ENCODE measurements at regions not wholly inside any gene's neighbourhood (a gene's known extent, or its start where the extent isn't known, plus 50 kb on each side); places are given as distances from the start of the nearest gene placed in this dataset.

DNA sequence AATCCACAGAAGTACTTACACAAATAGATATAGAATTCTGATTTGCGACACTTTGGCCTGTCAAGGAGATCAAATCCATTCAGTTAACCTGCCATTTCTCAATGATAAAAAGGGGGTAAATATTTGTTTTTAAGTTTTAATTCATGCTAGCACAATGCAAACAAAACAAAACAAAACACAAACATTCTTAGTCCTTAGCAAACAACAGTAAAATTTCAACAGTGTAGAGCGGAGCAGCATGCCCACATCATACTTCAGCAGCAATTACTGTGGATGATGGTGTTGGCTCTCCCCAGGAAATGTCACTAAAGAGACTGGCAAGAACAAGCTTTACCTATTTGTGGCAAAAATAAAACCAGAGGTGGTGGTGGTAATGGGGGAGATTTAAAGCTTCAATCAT is 625.2 kb upstream of the PCDH20 start:
- no peaks in the 10 kb centered on the region for H3K36me3 Mint-ChIP-seq (ENCODE audit: low read depth, unreplicated experiment)
- H3K4me3 ChIP-seq (ENCODE audit: insufficient read depth, low read depth, low read length) = no peak overlapping the region
- no peak overlapping the region for H3K9ac ChIP-seq (ENCODE audit: low read length)
- no peaks in the 10 kb centered on the region for H3K27me3 ChIP-seq (ENCODE audit: insufficient read depth, low read length)
- no peaks in the 10 kb centered on the region for H4K20me1 ChIP-seq (ENCODE audit: insufficient read depth, low read length)
- H3K36me3 ChIP-seq (ENCODE audit: insufficient read depth, low read length) = no peaks in the 10 kb centered on the region
- no peaks in the 10 kb centered on the region for H3K27me3 Mint-ChIP-seq (ENCODE audit: low read depth, unreplicated experiment)
- H2AFZ ChIP-seq (ENCODE audit: low read depth, low read length) = no peak overlapping the region
- H3K9me3 Mint-ChIP-seq (ENCODE audit: unreplicated experiment) = no peaks in the 10 kb centered on the region
- no peak overlapping the region for H3K27ac Mint-ChIP-seq (ENCODE audit: unreplicated experiment)
- no peak overlapping the region for H3K4me2 ChIP-seq (ENCODE audit: low read length)
- no peak for TF ChIP-seq EZH2 (IDR thresholded peaks at IDR 0.05; ENCODE audit: insufficient read depth, low read length)
- TF ChIP-seq, protein P1, sequence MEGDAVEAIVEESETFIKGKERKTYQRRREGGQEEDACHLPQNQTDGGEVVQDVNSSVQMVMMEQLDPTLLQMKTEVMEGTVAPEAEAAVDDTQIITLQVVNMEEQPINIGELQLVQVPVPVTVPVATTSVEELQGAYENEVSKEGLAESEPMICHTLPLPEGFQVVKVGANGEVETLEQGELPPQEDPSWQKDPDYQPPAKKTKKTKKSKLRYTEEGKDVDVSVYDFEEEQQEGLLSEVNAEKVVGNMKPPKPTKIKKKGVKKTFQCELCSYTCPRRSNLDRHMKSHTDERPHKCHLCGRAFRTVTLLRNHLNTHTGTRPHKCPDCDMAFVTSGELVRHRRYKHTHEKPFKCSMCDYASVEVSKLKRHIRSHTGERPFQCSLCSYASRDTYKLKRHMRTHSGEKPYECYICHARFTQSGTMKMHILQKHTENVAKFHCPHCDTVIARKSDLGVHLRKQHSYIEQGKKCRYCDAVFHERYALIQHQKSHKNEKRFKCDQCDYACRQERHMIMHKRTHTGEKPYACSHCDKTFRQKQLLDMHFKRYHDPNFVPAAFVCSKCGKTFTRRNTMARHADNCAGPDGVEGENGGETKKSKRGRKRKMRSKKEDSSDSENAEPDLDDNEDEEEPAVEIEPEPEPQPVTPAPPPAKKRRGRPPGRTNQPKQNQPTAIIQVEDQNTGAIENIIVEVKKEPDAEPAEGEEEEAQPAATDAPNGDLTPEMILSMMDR (IDR thresholded peaks at IDR 0.05; ENCODE audit: insufficient read depth, low read depth, low read length) = no peak
- no peak for FAIRE-seq
- no peak overlapping the region for H3K27ac ChIP-seq (ENCODE audit: low read depth, low read length)
- H3K79me2 ChIP-seq (ENCODE audit: insufficient read depth, low read length) = no peaks in the 10 kb centered on the region
- no peak for DNase-seq (ENCODE audit: low read depth)
- no peak overlapping the region for H3K4me3 Mint-ChIP-seq (ENCODE audit: unreplicated experiment)
- peaks cover 2% of the 10 kb centered on the region for H3K4me1 Mint-ChIP-seq (ENCODE audit: low read depth, unreplicated experiment)
- no peaks in the 10 kb centered on the region for H3K9me3 ChIP-seq (ENCODE audit: insufficient read depth, low read depth, low read length)
- H3K4me1 ChIP-seq (ENCODE audit: insufficient read depth, low read length) = no peaks in the 10 kb centered on the region

DNA sequence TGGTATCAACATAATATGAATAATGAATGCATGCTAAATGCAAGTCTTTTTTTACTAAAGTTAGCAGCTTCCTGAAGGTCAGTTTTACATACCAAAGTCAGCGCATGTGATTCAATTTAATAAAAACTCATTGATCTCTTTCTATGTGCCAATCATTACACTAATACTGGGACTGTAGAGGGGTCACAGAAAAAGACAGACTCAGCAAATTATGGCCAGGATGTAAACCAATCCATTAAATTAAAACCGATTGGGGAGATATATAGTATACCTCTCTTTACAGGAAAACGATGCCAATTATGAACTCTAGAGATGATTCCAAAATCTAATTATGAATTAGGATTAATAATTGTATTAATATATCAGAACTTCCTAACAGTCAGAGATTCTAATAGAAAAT is 624.4 kb upstream of the PCDH20 start:
- H3K27ac ChIP-seq (ENCODE audit: low read depth, low read length) = no peak overlapping the region
- Mint-ChIP-seq H3K4me1 (ENCODE audit: low read depth, unreplicated experiment) (peaks cover 2% of the 10 kb centered on the region), H3K36me3 (ENCODE audit: low read depth, unreplicated experiment) (no peaks in the 10 kb centered on the region), H3K27me3 (ENCODE audit: low read depth, unreplicated experiment) (no peaks in the 10 kb centered on the region), H3K9me3 (ENCODE audit: unreplicated experiment) (no peaks in the 10 kb centered on the region), H3K27ac (ENCODE audit: unreplicated experiment) (no peak overlapping the region), H3K4me3 (ENCODE audit: unreplicated experiment) (no peak overlapping the region)
- H3K79me2 ChIP-seq (ENCODE audit: insufficient read depth, low read length) = no peaks in the 10 kb centered on the region
- H3K4me2 ChIP-seq (ENCODE audit: low read length) = no peak overlapping the region
- no peaks in the 10 kb centered on the region for H3K4me1 ChIP-seq (ENCODE audit: insufficient read depth, low read length)
- no peaks in the 10 kb centered on the region for H4K20me1 ChIP-seq (ENCODE audit: insufficient read depth, low read length)
- no peak overlapping the region for H3K9ac ChIP-seq (ENCODE audit: low read length)
- no peak overlapping the region for H3K4me3 ChIP-seq (ENCODE audit: insufficient read depth, low read depth, low read length)
- H3K27me3 ChIP-seq (ENCODE audit: insufficient read depth, low read length) = no peaks in the 10 kb centered on the region
- no peaks in the 10 kb centered on the region for H3K36me3 ChIP-seq (ENCODE audit: insufficient read depth, low read length)
- H3K9me3 ChIP-seq (ENCODE audit: insufficient read depth, low read depth, low read length) = no peaks in the 10 kb centered on the region
- H2AFZ ChIP-seq (ENCODE audit: low read depth, low read length) = no peak overlapping the region
- no peak for DNase-seq (ENCODE audit: low read depth)
- FAIRE-seq = no peak
- TF ChIP-seq, protein P1 (IDR thresholded peaks at IDR 0.05; ENCODE audit: insufficient read depth, low read depth, low read length) = no peak
- no peak for TF ChIP-seq EZH2 (IDR thresholded peaks at IDR 0.05; ENCODE audit: insufficient read depth, low read length)

GRCh38 chr13:62038214-62038613 is 622.6 kb upstream of the PCDH20 start:
- H3K9me3 Mint-ChIP-seq (ENCODE audit: unreplicated experiment) = no peaks in the 10 kb centered on the region
- Histone ChIP-seq H3K27me3 (ENCODE audit: insufficient read depth, low read length) (no peaks in the 10 kb centered on the region), H3K9me3 (ENCODE audit: insufficient read depth, low read depth, low read length) (no peaks in the 10 kb centered on the region), H3K36me3 (ENCODE audit: insufficient read depth, low read length) (no peaks in the 10 kb centered on the region), H2AFZ (ENCODE audit: low read depth, low read length) (no peak overlapping the region), H3K4me3 (ENCODE audit: insufficient read depth, low read depth, low read length) (no peak overlapping the region), H3K4me1 (ENCODE audit: insufficient read depth, low read length) (no peaks in the 10 kb centered on the region), H3K9ac (ENCODE audit: low read length) (no peak overlapping the region), H4K20me1 (ENCODE audit: insufficient read depth, low read length) (no peaks in the 10 kb centered on the region), H3K79me2 (ENCODE audit: insufficient read depth, low read length) (no peaks in the 10 kb centered on the region), H3K4me2 (ENCODE audit: low read length) (no peak overlapping the region), H3K27ac (ENCODE audit: low read depth, low read length) (no peak overlapping the region)
- H3K36me3 Mint-ChIP-seq (ENCODE audit: low read depth, unreplicated experiment) = no peaks in the 10 kb centered on the region
- H3K27ac Mint-ChIP-seq (ENCODE audit: unreplicated experiment) = no peak overlapping the region
- DNase-seq (ENCODE audit: low read depth) = no peak
- FAIRE-seq = no peak
- H3K27me3 Mint-ChIP-seq (ENCODE audit: low read depth, unreplicated experiment) = no peaks in the 10 kb centered on the region
- no peak overlapping the region for H3K4me3 Mint-ChIP-seq (ENCODE audit: unreplicated experiment)
- TF ChIP-seq, protein P1 (IDR thresholded peaks at IDR 0.05; ENCODE audit: insufficient read depth, low read depth, low read length) = no peak
- TF ChIP-seq EZH2 (IDR thresholded peaks at IDR 0.05; ENCODE audit: insufficient read depth, low read length) = no peak
- H3K4me1 Mint-ChIP-seq (ENCODE audit: low read depth, unreplicated experiment) = peaks cover 2% of the 10 kb centered on the region

All from astrocyte (in vitro differentiated cells and primary cell).